Dermis microvascular lymphatic vessel endothelial cell (primary cell): ENCODE measurements at regions not wholly inside any gene's neighbourhood (a gene's known extent, or its start where the extent isn't known, plus 50 kb on each side); places are given as distances from the start of the nearest gene placed in this dataset.

Source experiments
- DNase-seq, 2 donors: peaks; one replicate each; pipeline versions ENCODE4 v3.0.0 to v3.0.0-alpha.2; 2010; ENCODE audit warnings: low read depth in 2 of 2

- DNase-seq: no peak
Measured at GRCh38 chr1:215458562-215458961, 108.5 kb upstream of the KCTD3 start.

- DNase-seq: no peak
Measured at GRCh38 chr1:215459136-215459535, 108.0 kb upstream of the KCTD3 start.

GRCh38 chr1:215466361-215466760 lies 100.7 kb upstream of the KCTD3 start:
- DNase-seq: no peak

- DNase-seq: no peak
Measured at GRCh38 chr1:215471463-215471862, 95.6 kb upstream of the KCTD3 start.

GRCh38 chr1:215472723-215473122 lies 94.4 kb upstream of the KCTD3 start:
- DNase-seq: no peak

GRCh38 chr1:215473943-215474342 lies 93.2 kb upstream of the KCTD3 start:
- no peak for DNase-seq

- DNase-seq: no peak
Measured at GRCh38 chr1:215474940-215475339, 92.2 kb upstream of the KCTD3 start.

GRCh38 chr1:215475796-215476481 lies 91.2 kb upstream of the KCTD3 start:
- no peak for DNase-seq

- DNase-seq: no peak
Measured at GRCh38 chr1:215476541-215476940, 90.6 kb upstream of the KCTD3 start.

- no peak for DNase-seq
Measured at GRCh38 chr1:215477632-215478031, 89.5 kb upstream of the KCTD3 start.

GRCh38 chr1:215479567-215479966 lies 87.5 kb upstream of the KCTD3 start:
- DNase-seq: no peak

- DNase-seq: no peak
Measured at GRCh38 chr1:215482079-215482478, 85.0 kb upstream of the KCTD3 start.

- DNase-seq: no peak
Measured at GRCh38 chr1:215484171-215484939, 82.7 kb upstream of the KCTD3 start.

GRCh38 chr1:215487466-215487865 lies 79.6 kb upstream of the KCTD3 start:
- no peak for DNase-seq

GRCh38 chr1:215488850-215489249 lies 78.3 kb upstream of the KCTD3 start:
- no peak for DNase-seq

GRCh38 chr1:215489771-215490565 lies 77.1 kb upstream of the KCTD3 start:
- no peak for DNase-seq

- DNase-seq: no peak
Measured at GRCh38 chr1:215497528-215497927, 69.6 kb upstream of the KCTD3 start.

- DNase-seq: no peak
Measured at GRCh38 chr1:215501496-215501895, 65.6 kb upstream of the KCTD3 start.

- no peak for DNase-seq
Measured at GRCh38 chr1:215502081-215502480, 65.0 kb upstream of the KCTD3 start.

- no peak for DNase-seq
Measured at GRCh38 chr1:215507119-215507518, 60.0 kb upstream of the KCTD3 start.

- no peak for DNase-seq
Measured at GRCh38 chr1:215508311-215508710, 58.8 kb upstream of the KCTD3 start.
